Psoas muscle (tissue), 7 donors: ENCODE measurements at regions not wholly inside any gene's neighbourhood (a gene's known extent, or its start where the extent isn't known, plus 50 kb on each side); places are given as distances from the start of the nearest gene placed in this dataset.

Experiments used
- ATAC-seq, 4 donors: fragments of 200-7000 bp; cut with Tn5 transposase; one replicate each; pipeline ENCODE4 v1.9.1; 2020; ENCODE audit warnings: moderate library complexity in 3 of 4, mild to moderate bottlenecking in 2 of 4
- DNase-seq, 2 donors: peaks; one replicate each; pipeline ENCODE4 v3.0.0-alpha.2; 2020
- H3K27ac ChIP-seq: fragments of 200-600 bp; one replicate; pipeline ENCODE4 v1.8.0; 2022
- H3K27me3 ChIP-seq, 3 donors: fragments of 200-600 bp in 1 of 3; one replicate each; pipeline versions ENCODE4 v1.6.1 to v1.8.0; 2013 to 2022; ENCODE audit warnings: low read length in 2 of 3, mild to moderate bottlenecking in 2 of 3, moderate library complexity in 1 of 3; ENCODE audit not compliant: insufficient read depth in 3 of 3
- H3K36me3 ChIP-seq, 2 donors: fragments of 200-600 bp in 1 of 2; one replicate each; pipeline versions ENCODE4 v1.6.1 to v1.8.0; 2013 to 2022; ENCODE audit warnings: low read depth in 1 of 2, mild to moderate bottlenecking in 1 of 2, moderate library complexity in 1 of 2; ENCODE audit not compliant: insufficient read depth in 1 of 2
- H3K4me1 ChIP-seq: fragments of 200-600 bp; one replicate; pipeline ENCODE4 v1.8.0; 2022
- H3K4me3 ChIP-seq: fragments of 200-600 bp; one replicate; pipeline ENCODE4 v1.8.0; 2022; ENCODE audit warnings: mild to moderate bottlenecking
- H3K9me3 ChIP-seq: fragments of 200-600 bp; one replicate; pipeline ENCODE4 v1.8.0; 2022
- CTCF ChIP-seq: fragments of 200-600 bp; IDR thresholded peaks from one replicate; pipeline ENCODE4 v1.8.0; 2022; ENCODE audit warnings: antibody characterized with exemption
- WGBS, 3 donors: extraction: QIAGEN DNeasy Blood & Tissue Kit; methylation state at CpG; one replicate each; pipeline versions ENCODE4 v1.1.6 to v1.1.7; 2013; 5-methylcytosine and 5-hydroxymethylcytosine counted together
- intact Hi-C, 2 donors: fragments of 100-400 bp; cut with DNase I; formaldehyde crosslinking; loops; one replicate each; pipeline versions ENCODE4 v1.11.0 to v1.14.2; 2022
- donor health status: healthy with polysubstance abuse.
- donor health status: DM: no; HTN: no; CAD: no; lungs with moderate emphysema.
- donor health status: Bipolar disorder and iron deficiency.
- donor health status: healthy.
- donor health status: DM: yes; HTN: yes; CAD: no.
- donor health status: DM: no; HTN: no; CAD: no.
- donor health status: DM: yes; HTN: yes; CAD: no.

- Histone ChIP-seq H3K27ac (no peak overlapping the region), H3K4me1 (no peaks in the 10 kb centered on the region), H3K4me3 (no peak overlapping the region), H3K9me3 (no peaks in the 10 kb centered on the region), H3K36me3 (no peaks in the 10 kb centered on the region), H3K27me3 (no peaks in the 10 kb centered on the region)
- ATAC-seq (no peak), DNase-seq (no peak)
- WGBS, 3 donors = 77 to 83% (median 81%) methylated on average over 3 of the region's 3 CpGs
- intact Hi-C loops = no loop called here
- TF ChIP-seq CTCF = no peak
These were observed 219.4 kb upstream of the CCDC150 start for GRCh38 chr2:196420143-196420542.

DNA sequence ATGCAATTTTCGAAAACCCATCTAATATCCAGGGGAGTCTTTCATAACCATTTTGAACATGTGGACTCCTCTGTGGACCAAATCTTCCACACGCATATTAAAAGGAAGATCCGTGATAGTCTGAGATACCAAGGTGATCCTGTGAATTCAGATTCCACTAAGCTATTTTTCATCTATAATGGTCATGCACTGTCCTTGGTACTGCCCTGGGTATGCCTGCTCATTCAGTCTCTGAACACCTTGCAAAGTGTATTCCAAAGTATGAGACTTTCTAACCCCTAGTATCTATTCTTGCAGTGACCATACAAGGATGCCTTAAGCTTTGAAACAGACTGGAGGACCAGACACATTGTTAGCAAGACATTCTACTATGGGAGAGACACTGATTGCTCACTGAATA lies 217.6 kb upstream of the CCDC150 start:
- TF ChIP-seq CTCF = no peak
- Histone ChIP-seq H3K4me3 (no peak overlapping the region), H3K36me3 (no peaks in the 10 kb centered on the region), H3K9me3 (no peaks in the 10 kb centered on the region), H3K4me1 (no peaks in the 10 kb centered on the region), H3K27me3 (no peaks in the 10 kb centered on the region), H3K27ac (no peak overlapping the region)
- DNase-seq (no peak), ATAC-seq (no peak)
- intact Hi-C loops = no loop called here
- WGBS, 3 donors = 73 to 90% (median 90%) methylated on average over 3 of the region's 3 CpGs

DNA sequence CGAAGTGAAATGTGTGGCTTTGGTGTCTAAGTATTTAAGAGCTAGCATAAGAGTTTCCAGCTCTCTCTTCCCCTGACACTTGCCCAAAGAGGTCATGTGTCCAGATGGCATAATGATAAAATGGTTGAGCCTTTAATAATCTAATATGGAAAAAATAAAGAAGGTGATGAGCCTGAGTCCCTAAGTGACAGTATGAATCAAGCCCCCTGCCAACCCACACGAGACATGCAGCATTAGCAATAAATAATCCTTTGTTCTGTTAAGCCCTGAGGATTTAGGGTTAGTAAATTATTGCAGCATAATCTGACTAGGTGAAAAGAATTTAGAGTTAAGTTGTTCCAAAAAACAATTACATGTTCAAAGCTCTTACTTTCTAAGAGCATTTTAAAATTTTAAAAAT lies 217.2 kb upstream of the CCDC150 start:
- Histone ChIP-seq H3K9me3 (no peaks in the 10 kb centered on the region), H3K4me3 (no peak overlapping the region), H3K36me3 (no peaks in the 10 kb centered on the region), H3K27me3 (no peaks in the 10 kb centered on the region), H3K4me1 (no peaks in the 10 kb centered on the region), H3K27ac (no peak overlapping the region)
- no peak for TF ChIP-seq CTCF
- 51 to 59% (median 55%) methylated on average over 2 of the region's 2 CpGs for WGBS, 3 donors
- DNase-seq (no peak), ATAC-seq (no peak)
- intact Hi-C loops = no loop called here

GRCh38 chr2:196426122-196426521 lies 213.4 kb upstream of the CCDC150 start:
- no peak for TF ChIP-seq CTCF
- Histone ChIP-seq H3K4me1 (no peaks in the 10 kb centered on the region), H3K4me3 (no peak overlapping the region), H3K36me3 (no peaks in the 10 kb centered on the region), H3K27me3 (peaks cover 0 to 4% (median 0%) of the 10 kb centered on the region in 3 donors), H3K9me3 (no peaks in the 10 kb centered on the region), H3K27ac (no peak overlapping the region)
- no peak for ATAC-seq
- WGBS, 3 donors = 91 to 95% (median 94%) methylated on average over 1 of the region's 1 CpG
- intact Hi-C loops = no loop called here
- DNase-seq = no peak

GRCh38 chr2:196427986-196428634 lies 211.4 kb upstream of the CCDC150 start:
- ATAC-seq (no peak), DNase-seq (no peak)
- Histone ChIP-seq H3K9me3 (no peaks in the 10 kb centered on the region), H3K27me3 (peaks cover 0 to 5% (median 0%) of the 10 kb centered on the region in 3 donors), H3K36me3 (no peaks in the 10 kb centered on the region), H3K4me3 (no peak overlapping the region), H3K27ac (no peak overlapping the region), H3K4me1 (no peaks in the 10 kb centered on the region)
- 3 to 10% (median 6%) methylated on average over 2 of the region's 2 CpGs for WGBS, 3 donors
- no peak for TF ChIP-seq CTCF
- intact Hi-C loops = no loop called here
